HUES48 (cell line): ENCODE measurements at regions not wholly inside any gene's neighbourhood (a gene's known extent, or its start where the extent isn't known, plus 50 kb on each side); places are given as distances from the start of the nearest gene placed in this dataset.

Source experiments
- H3K27ac ChIP-seq: one replicate; pipeline ENCODE4 v1.7.0; 2013; ENCODE audit warnings: low read depth, low read length, inconsistent platforms
- H3K27me3 ChIP-seq: 2 replicates; pipeline ENCODE4 v1.6.1; 2013; ENCODE audit warnings: mild to moderate bottlenecking, low read length; ENCODE audit not compliant: control insufficient read depth, insufficient read depth
- H3K36me3 ChIP-seq: 2 replicates; pipeline ENCODE4 v1.6.1; 2013; ENCODE audit warnings: low read length; ENCODE audit not compliant: control insufficient read depth, insufficient read depth
- H3K4me1 ChIP-seq: 2 replicates; pipeline ENCODE4 v1.6.1; 2013; ENCODE audit warnings: mild to moderate bottlenecking, low read length; ENCODE audit not compliant: control insufficient read depth, insufficient read depth
- H3K4me3 ChIP-seq: 2 replicates; pipeline ENCODE4 v1.5.1; 2013; ENCODE audit warnings: mild to moderate bottlenecking, low read depth, low read length
- H3K9ac ChIP-seq: 2 replicates; pipeline ENCODE4 v1.6.1; 2013; ENCODE audit warnings: mild to moderate bottlenecking, low read depth, low read length, moderate library complexity
- H3K9me3 ChIP-seq: 2 replicates; pipeline ENCODE4 v1.6.1; 2013; ENCODE audit warnings: low read length; ENCODE audit not compliant: control insufficient read depth, insufficient read depth

- Histone ChIP-seq H3K36me3 (no peaks in the 10 kb centered on the region), H3K9ac (no peak overlapping the region), H3K9me3 (no peaks in the 10 kb centered on the region), H3K4me1 (no peaks in the 10 kb centered on the region), H3K27me3 (no peaks in the 10 kb centered on the region), H3K4me3 (no peak overlapping the region), H3K27ac (no peak overlapping the region)
Observed at GRCh38 chr14:45727133-45727532, 474.1 kb upstream of the MIS18BP1 start.

GRCh38 chr14:45721472-45721871, 468.5 kb upstream of the MIS18BP1 start:
- Histone ChIP-seq H3K36me3 (no peaks in the 10 kb centered on the region), H3K4me1 (no peaks in the 10 kb centered on the region), H3K9me3 (no peaks in the 10 kb centered on the region), H3K4me3 (no peak overlapping the region), H3K9ac (no peak overlapping the region), H3K27ac (no peak overlapping the region), H3K27me3 (no peaks in the 10 kb centered on the region)

GRCh38 chr14:45716572-45716971, 463.6 kb upstream of the MIS18BP1 start:
- Histone ChIP-seq H3K4me1 (no peaks in the 10 kb centered on the region), H3K27ac (no peak overlapping the region), H3K4me3 (no peak overlapping the region), H3K9ac (no peak overlapping the region), H3K27me3 (no peaks in the 10 kb centered on the region), H3K36me3 (no peaks in the 10 kb centered on the region), H3K9me3 (no peaks in the 10 kb centered on the region)

- H3K9ac ChIP-seq, result no peak overlapping the region
- no peak overlapping the region for H3K4me3 ChIP-seq
- no peaks in the 10 kb centered on the region for H3K9me3 ChIP-seq
- no peaks in the 10 kb centered on the region for H3K36me3 ChIP-seq
- no peak overlapping the region for H3K27ac ChIP-seq
- H3K27me3 ChIP-seq, result no peaks in the 10 kb centered on the region
- H3K4me1 ChIP-seq, result no peaks in the 10 kb centered on the region
Observed at GRCh38 chr14:45715946-45716345, 462.9 kb upstream of the MIS18BP1 start.

GRCh38 chr14:45709541-45709940, 456.5 kb upstream of the MIS18BP1 start:
- no peaks in the 10 kb centered on the region for H3K27me3 ChIP-seq
- no peak overlapping the region for H3K9ac ChIP-seq
- no peak overlapping the region for H3K4me3 ChIP-seq
- H3K36me3 ChIP-seq, result no peaks in the 10 kb centered on the region
- no peak overlapping the region for H3K27ac ChIP-seq
- H3K4me1 ChIP-seq, result no peaks in the 10 kb centered on the region
- H3K9me3 ChIP-seq, result no peaks in the 10 kb centered on the region

- Histone ChIP-seq H3K27me3 (no peaks in the 10 kb centered on the region), H3K4me1 (no peaks in the 10 kb centered on the region), H3K27ac (no peak overlapping the region), H3K9ac (no peak overlapping the region), H3K4me3 (no peak overlapping the region), H3K36me3 (no peaks in the 10 kb centered on the region), H3K9me3 (no peaks in the 10 kb centered on the region)
Observed at GRCh38 chr14:45705940-45706534, 453.0 kb upstream of the MIS18BP1 start.

GRCh38 chr14:45699471-45699870, 446.5 kb upstream of the MIS18BP1 start:
- H3K36me3 ChIP-seq, result no peaks in the 10 kb centered on the region
- no peaks in the 10 kb centered on the region for H3K27me3 ChIP-seq
- H3K4me3 ChIP-seq, result no peak overlapping the region
- H3K27ac ChIP-seq, result no peak overlapping the region
- no peak overlapping the region for H3K9ac ChIP-seq
- H3K9me3 ChIP-seq, result no peaks in the 10 kb centered on the region
- H3K4me1 ChIP-seq, result no peaks in the 10 kb centered on the region

GRCh38 chr14:45698462-45699134, 445.6 kb upstream of the MIS18BP1 start:
- H3K27ac ChIP-seq, result no peak overlapping the region
- no peak overlapping the region for H3K4me3 ChIP-seq
- H3K4me1 ChIP-seq, result no peaks in the 10 kb centered on the region
- no peak overlapping the region for H3K9ac ChIP-seq
- no peaks in the 10 kb centered on the region for H3K9me3 ChIP-seq
- H3K27me3 ChIP-seq, result no peaks in the 10 kb centered on the region
- no peaks in the 10 kb centered on the region for H3K36me3 ChIP-seq

- Histone ChIP-seq H3K4me3 (no peak overlapping the region), H3K4me1 (no peaks in the 10 kb centered on the region), H3K36me3 (no peaks in the 10 kb centered on the region), H3K9ac (no peak overlapping the region), H3K9me3 (no peaks in the 10 kb centered on the region; the same call in 1 of the 2 replicates), H3K27ac (no peak overlapping the region), H3K27me3 (no peaks in the 10 kb centered on the region)
Observed at GRCh38 chr14:45686771-45687170, 433.8 kb upstream of the MIS18BP1 start.

GRCh38 chr14:45680531-45680930, 427.5 kb upstream of the MIS18BP1 start:
- no peaks in the 10 kb centered on the region for H3K36me3 ChIP-seq
- H3K27ac ChIP-seq, result no peak overlapping the region
- H3K4me3 ChIP-seq, result no peak overlapping the region
- no peaks in the 10 kb centered on the region for H3K9me3 ChIP-seq
- H3K9ac ChIP-seq, result no peak overlapping the region
- H3K4me1 ChIP-seq, result no peaks in the 10 kb centered on the region
- no peaks in the 10 kb centered on the region for H3K27me3 ChIP-seq

- no peak overlapping the region for H3K27ac ChIP-seq
- H3K4me1 ChIP-seq, result no peaks in the 10 kb centered on the region
- no peak overlapping the region for H3K4me3 ChIP-seq
- no peak overlapping the region for H3K9ac ChIP-seq
- no peaks in the 10 kb centered on the region for H3K27me3 ChIP-seq
- no peaks in the 10 kb centered on the region for H3K9me3 ChIP-seq
- H3K36me3 ChIP-seq, result no peaks in the 10 kb centered on the region
Observed at GRCh38 chr14:45679853-45680252, 426.9 kb upstream of the MIS18BP1 start.
